ENCODE measurements at regions not wholly inside any gene's neighbourhood (a gene's known extent, or its start where the extent isn't known, plus 50 kb on each side); places are given as distances from the start of the nearest gene placed in this dataset.

GRCh38 chr2:81647715-81648230 lies 1343.2 kb upstream of the LRRTM1 start:
- Histone ChIP-seq H3K9ac (ENCODE audit: low read depth, low read length) (peak overlapping the region; percentile 37), H3K27me3 (ENCODE audit: control insufficient read depth, insufficient read depth, low read length) (no peaks in the 10 kb centered on the region), H3K9me3 (ENCODE audit: control insufficient read depth, insufficient read depth, low read length) (no peaks in the 10 kb centered on the region), H3K4me3 (ENCODE audit: low read depth, low read length) (no peak overlapping the region), H3K36me3 (ENCODE audit: control insufficient read depth, insufficient read depth, low read length) (no peaks in the 10 kb centered on the region), H3K4me1 (ENCODE audit: control insufficient read depth, insufficient read depth, low read length) (peaks cover 18% of the 10 kb centered on the region)

GRCh38 chr2:81645745-81646301 lies 1341.3 kb upstream of the LRRTM1 start:
- no peaks in the 10 kb centered on the region for H3K36me3 ChIP-seq (ENCODE audit: control insufficient read depth, insufficient read depth, low read length)
- H3K4me1 ChIP-seq (ENCODE audit: control insufficient read depth, insufficient read depth, low read length): peaks cover 18% of the 10 kb centered on the region
- H3K27me3 ChIP-seq (ENCODE audit: control insufficient read depth, insufficient read depth, low read length): no peaks in the 10 kb centered on the region
- H3K9me3 ChIP-seq (ENCODE audit: control insufficient read depth, insufficient read depth, low read length): no peaks in the 10 kb centered on the region
- H3K9ac ChIP-seq (ENCODE audit: low read depth, low read length): no peak overlapping the region
- H3K4me3 ChIP-seq (ENCODE audit: low read depth, low read length): no peak overlapping the region

GRCh38 chr2:81644189-81644588 lies 1339.6 kb upstream of the LRRTM1 start:
- Histone ChIP-seq H3K4me1 (ENCODE audit: control insufficient read depth, insufficient read depth, low read length) (peaks cover 17% of the 10 kb centered on the region), H3K27me3 (ENCODE audit: control insufficient read depth, insufficient read depth, low read length) (no peaks in the 10 kb centered on the region), H3K9me3 (ENCODE audit: control insufficient read depth, insufficient read depth, low read length) (no peaks in the 10 kb centered on the region), H3K4me3 (ENCODE audit: low read depth, low read length) (no peak overlapping the region), H3K9ac (ENCODE audit: low read depth, low read length) (no peak overlapping the region), H3K36me3 (ENCODE audit: control insufficient read depth, insufficient read depth, low read length) (no peaks in the 10 kb centered on the region)

- Histone ChIP-seq H3K9ac (ENCODE audit: low read depth, low read length) (no peak overlapping the region), H3K4me3 (ENCODE audit: low read depth, low read length) (no peak overlapping the region), H3K36me3 (ENCODE audit: control insufficient read depth, insufficient read depth, low read length) (no peaks in the 10 kb centered on the region), H3K4me1 (ENCODE audit: control insufficient read depth, insufficient read depth, low read length) (no peaks in the 10 kb centered on the region), H3K27me3 (ENCODE audit: control insufficient read depth, insufficient read depth, low read length) (no peaks in the 10 kb centered on the region), H3K9me3 (ENCODE audit: control insufficient read depth, insufficient read depth, low read length) (no peaks in the 10 kb centered on the region)
These were observed 1320.3 kb upstream of the LRRTM1 start for GRCh38 chr2:81624825-81625224.

- no peak overlapping the region for H3K4me3 ChIP-seq (ENCODE audit: low read depth, low read length)
- H3K9ac ChIP-seq (ENCODE audit: low read depth, low read length): no peak overlapping the region
- H3K36me3 ChIP-seq (ENCODE audit: control insufficient read depth, insufficient read depth, low read length): no peaks in the 10 kb centered on the region
These were observed 1295.5 kb upstream of the LRRTM1 start for GRCh38 chr2:81600088-81600487.

GRCh38 chr2:81598453-81598852 lies 1293.9 kb upstream of the LRRTM1 start:
- Histone ChIP-seq H3K4me3 (ENCODE audit: low read depth, low read length) (no peak overlapping the region), H3K9me3 (ENCODE audit: control insufficient read depth, insufficient read depth, low read length) (no peaks in the 10 kb centered on the region), H3K27me3 (ENCODE audit: control insufficient read depth, insufficient read depth, low read length) (no peaks in the 10 kb centered on the region), H3K9ac (ENCODE audit: low read depth, low read length) (no peak overlapping the region), H3K4me1 (ENCODE audit: control insufficient read depth, insufficient read depth, low read length) (no peaks in the 10 kb centered on the region), H3K36me3 (ENCODE audit: control insufficient read depth, insufficient read depth, low read length) (no peaks in the 10 kb centered on the region)

More at GRCh38 chr2:81600088-81600487, 1295.5 kb upstream of the LRRTM1 start:
- no peaks in the 10 kb centered on the region for H3K27me3 ChIP-seq (ENCODE audit: control insufficient read depth, insufficient read depth, low read length)
- no peaks in the 10 kb centered on the region for H3K4me1 ChIP-seq (ENCODE audit: control insufficient read depth, insufficient read depth, low read length)
- H3K9me3 ChIP-seq (ENCODE audit: control insufficient read depth, insufficient read depth, low read length): no peaks in the 10 kb centered on the region

- Histone ChIP-seq H3K27me3 (ENCODE audit: control insufficient read depth, insufficient read depth, low read length) (no peaks in the 10 kb centered on the region), H3K9ac (ENCODE audit: low read depth, low read length) (no peak overlapping the region), H3K36me3 (ENCODE audit: control insufficient read depth, insufficient read depth, low read length) (no peaks in the 10 kb centered on the region), H3K4me3 (ENCODE audit: low read depth, low read length) (no peak overlapping the region), H3K9me3 (ENCODE audit: control insufficient read depth, insufficient read depth, low read length) (no peaks in the 10 kb centered on the region), H3K4me1 (ENCODE audit: control insufficient read depth, insufficient read depth, low read length) (no peaks in the 10 kb centered on the region)
These were observed 1284.9 kb upstream of the LRRTM1 start for GRCh38 chr2:81589406-81589805.

- H3K4me3 ChIP-seq (ENCODE audit: low read depth, low read length): no peak overlapping the region
These were observed 1279.0 kb upstream of the LRRTM1 start for GRCh38 chr2:81583311-81584108.

GRCh38 chr2:81576713-81577112 lies 1272.2 kb upstream of the LRRTM1 start:
- Histone ChIP-seq H3K4me3 (ENCODE audit: low read depth, low read length) (no peak overlapping the region), H3K27me3 (ENCODE audit: control insufficient read depth, insufficient read depth, low read length) (no peaks in the 10 kb centered on the region), H3K9me3 (ENCODE audit: control insufficient read depth, insufficient read depth, low read length) (no peaks in the 10 kb centered on the region), H3K36me3 (ENCODE audit: control insufficient read depth, insufficient read depth, low read length) (no peaks in the 10 kb centered on the region), H3K4me1 (ENCODE audit: control insufficient read depth, insufficient read depth, low read length) (no peaks in the 10 kb centered on the region), H3K9ac (ENCODE audit: low read depth, low read length) (no peak overlapping the region)

More at GRCh38 chr2:81583311-81584108, 1279.0 kb upstream of the LRRTM1 start:
- Histone ChIP-seq H3K9ac (ENCODE audit: low read depth, low read length) (no peak overlapping the region), H3K9me3 (ENCODE audit: control insufficient read depth, insufficient read depth, low read length) (no peaks in the 10 kb centered on the region), H3K4me1 (ENCODE audit: control insufficient read depth, insufficient read depth, low read length) (no peaks in the 10 kb centered on the region), H3K36me3 (ENCODE audit: control insufficient read depth, insufficient read depth, low read length) (no peaks in the 10 kb centered on the region), H3K27me3 (ENCODE audit: control insufficient read depth, insufficient read depth, low read length) (no peaks in the 10 kb centered on the region)

GRCh38 chr2:81551040-81551634 lies 1246.6 kb upstream of the LRRTM1 start:
- no peaks in the 10 kb centered on the region for H3K27me3 ChIP-seq (ENCODE audit: control insufficient read depth, insufficient read depth, low read length)
- H3K4me1 ChIP-seq (ENCODE audit: control insufficient read depth, insufficient read depth, low read length): peaks cover 2% of the 10 kb centered on the region
- H3K9me3 ChIP-seq (ENCODE audit: control insufficient read depth, insufficient read depth, low read length): no peaks in the 10 kb centered on the region
- no peak overlapping the region for H3K4me3 ChIP-seq (ENCODE audit: low read depth, low read length)
- no peak overlapping the region for H3K9ac ChIP-seq (ENCODE audit: low read depth, low read length)
- no peaks in the 10 kb centered on the region for H3K36me3 ChIP-seq (ENCODE audit: control insufficient read depth, insufficient read depth, low read length)

GRCh38 chr2:81550277-81550676 lies 1245.7 kb upstream of the LRRTM1 start:
- H3K27me3 ChIP-seq (ENCODE audit: control insufficient read depth, insufficient read depth, low read length): no peaks in the 10 kb centered on the region
- no peaks in the 10 kb centered on the region for H3K9me3 ChIP-seq (ENCODE audit: control insufficient read depth, insufficient read depth, low read length)
- H3K9ac ChIP-seq (ENCODE audit: low read depth, low read length): no peak overlapping the region
- H3K4me3 ChIP-seq (ENCODE audit: low read depth, low read length): no peak overlapping the region
- peaks cover 2% of the 10 kb centered on the region for H3K4me1 ChIP-seq (ENCODE audit: control insufficient read depth, insufficient read depth, low read length)
- H3K36me3 ChIP-seq (ENCODE audit: control insufficient read depth, insufficient read depth, low read length): no peaks in the 10 kb centered on the region

GRCh38 chr2:81549646-81550045 lies 1245.1 kb upstream of the LRRTM1 start:
- Histone ChIP-seq H3K4me3 (ENCODE audit: low read depth, low read length) (no peak overlapping the region), H3K4me1 (ENCODE audit: control insufficient read depth, insufficient read depth, low read length) (peaks cover 2% of the 10 kb centered on the region), H3K36me3 (ENCODE audit: control insufficient read depth, insufficient read depth, low read length) (no peaks in the 10 kb centered on the region), H3K27me3 (ENCODE audit: control insufficient read depth, insufficient read depth, low read length) (no peaks in the 10 kb centered on the region), H3K9me3 (ENCODE audit: control insufficient read depth, insufficient read depth, low read length) (no peaks in the 10 kb centered on the region), H3K9ac (ENCODE audit: low read depth, low read length) (no peak overlapping the region)
